WTC11 (cell line): ENCODE measurements at regions not wholly inside any gene's neighbourhood (a gene's known extent, or its start where the extent isn't known, plus 50 kb on each side); places are given as distances from the start of the nearest gene placed in this dataset.

Experiments
- ATAC-seq: fragments of 200-7000 bp; cut with Tn5 transposase; 2 replicates; pipeline ENCODE4 v1.10.0; 2021; ENCODE audit warnings: mild to moderate bottlenecking, moderate library complexity
- CTCF ChIA-PET: fragments of 300-600 bp; sonication (Branson Sonifier 250); formaldehyde crosslinking; loops from one replicate; lab custom pipeline; 2021; ENCODE audit warnings: antibody characterized with exemption; lab: Charles Lee
- POLR2A ChIA-PET: fragments of 350-600 bp; sonication (Branson Sonifier 250); formaldehyde crosslinking; loops from one replicate; lab custom pipeline; 2021; ENCODE audit warnings: antibody characterized with exemption; lab: Charles Lee
- DNase-seq: peaks from one replicate; pipeline ENCODE4 v3.0.0; 2021; ENCODE audit warnings: low spot score
- H3K27ac Mint-ChIP-seq: 2 replicates; pipeline ENCODE4 v1.8.0; 2021; ENCODE audit warnings: mixed read lengths
- H3K27me3 Mint-ChIP-seq: 2 replicates; pipeline ENCODE4 v1.8.0; 2021; ENCODE audit warnings: low read depth, mild to moderate bottlenecking, moderate library complexity, mixed read lengths
- H3K36me3 Mint-ChIP-seq: 2 replicates; pipeline ENCODE4 v1.8.0; 2021; ENCODE audit warnings: mixed read lengths
- H3K4me1 Mint-ChIP-seq: 2 replicates; pipeline ENCODE4 v1.8.0; 2022; ENCODE audit warnings: mixed read lengths
- H3K4me3 Mint-ChIP-seq: 2 replicates; pipeline ENCODE4 v1.8.0; 2021; ENCODE audit warnings: mild to moderate bottlenecking, moderate library complexity, mixed read lengths
- H3K9me3 Mint-ChIP-seq: 2 replicates; pipeline ENCODE4 v1.8.0; 2021; ENCODE audit warnings: mixed read lengths
- ARID4B ChIP-seq: sonication (generic); formaldehyde crosslinking; IDR thresholded peaks from 2 replicates; pipeline ENCODE4 v1.8.0; 2023; ENCODE audit warnings: missing genetic modification reagents, mild to moderate bottlenecking, borderline replicate concordance
- ATF3 ChIP-seq: sonication (generic); formaldehyde crosslinking; conservative IDR thresholded peaks from 2 replicates; pipeline ENCODE4 v1.8.1; 2022; ENCODE audit warnings: mild to moderate bottlenecking, missing genetic modification reagents
- ATF6 ChIP-seq: sonication (generic); formaldehyde crosslinking; IDR thresholded peaks from 2 replicates; pipeline ENCODE4 v1.8.1; 2023; ENCODE audit warnings: mild to moderate bottlenecking, missing genetic modification reagents
- FOXJ3 ChIP-seq: sonication (generic); formaldehyde crosslinking; IDR thresholded peaks from 2 replicates; pipeline ENCODE4 v1.9.0; 2021; ENCODE audit warnings: missing genetic modification reagents, mild to moderate bottlenecking, borderline replicate concordance
- FOXP4 ChIP-seq: sonication (generic); formaldehyde crosslinking; IDR thresholded peaks from 2 replicates; pipeline ENCODE4 v1.8.0; 2022; ENCODE audit warnings: mild to moderate bottlenecking, missing genetic modification reagents
- GABPB1 ChIP-seq: sonication (generic); formaldehyde crosslinking; IDR thresholded peaks from 2 replicates; pipeline ENCODE4 v1.8.1; 2023; ENCODE audit warnings: mild to moderate bottlenecking, missing genetic modification reagents
- GTF2I ChIP-seq: fragments of 250-450 bp; sonication (Bioruptor Pico); conservative IDR thresholded peaks from 2 replicates; pipeline ENCODE4 v1.4.0; 2021; ENCODE audit warnings: mild to moderate bottlenecking
- JAZF1 ChIP-seq: fragments of 250-450 bp; sonication (Bioruptor Pico); IDR thresholded peaks from 2 replicates; pipeline ENCODE4 v1.9.0; 2021; ENCODE audit warnings: moderate library complexity, mild to moderate bottlenecking, inconsistent platforms
- KAT7 ChIP-seq: sonication (generic); formaldehyde crosslinking; IDR thresholded peaks from 2 replicates; pipeline ENCODE4 v1.8.1; 2023; ENCODE audit warnings: missing genetic modification reagents, mild to moderate bottlenecking, borderline replicate concordance
- MLX ChIP-seq: sonication (generic); formaldehyde crosslinking; IDR thresholded peaks from 2 replicates; pipeline ENCODE4 v1.8.1; 2023; ENCODE audit warnings: mild to moderate bottlenecking, missing genetic modification reagents, moderate library complexity
- NFYB ChIP-seq: sonication (generic); formaldehyde crosslinking; conservative IDR thresholded peaks from 2 replicates; pipeline ENCODE4 v1.8.0; 2022; ENCODE audit warnings: low read depth, missing genetic modification reagents
- NR1H2 ChIP-seq: sonication (generic); formaldehyde crosslinking; IDR thresholded peaks from 2 replicates; pipeline ENCODE4 v1.9.0; 2021; ENCODE audit warnings: mild to moderate bottlenecking, moderate library complexity, missing genetic modification reagents
- NR2C2 ChIP-seq: sonication (generic); formaldehyde crosslinking; IDR thresholded peaks from 2 replicates; pipeline ENCODE4 v1.8.0; 2022; ENCODE audit warnings: mild to moderate bottlenecking, missing genetic modification reagents
- PRDM15 ChIP-seq: sonication (generic); formaldehyde crosslinking; IDR thresholded peaks from 2 replicates; pipeline ENCODE4 v1.8.0; 2022; ENCODE audit warnings: missing genetic modification reagents
- PRRX2 ChIP-seq: fragments of 250-450 bp; sonication (Bioruptor Pico); IDR thresholded peaks from 2 replicates; pipeline ENCODE4 v1.8.0; 2021; ENCODE audit warnings: mild to moderate bottlenecking
- SP1 ChIP-seq: sonication (generic); formaldehyde crosslinking; conservative IDR thresholded peaks from 2 replicates; pipeline ENCODE4 v1.8.1; 2022; ENCODE audit warnings: missing genetic modification reagents
- TCF7 ChIP-seq: sonication (generic); formaldehyde crosslinking; IDR thresholded peaks from 2 replicates; pipeline ENCODE4 v1.8.0; 2022; ENCODE audit warnings: mild to moderate bottlenecking, low read depth, missing genetic modification reagents, moderate library complexity
- ZNF281 ChIP-seq: sonication (generic); formaldehyde crosslinking; IDR thresholded peaks from 2 replicates; pipeline ENCODE4 v1.8.0; 2023; ENCODE audit warnings: mild to moderate bottlenecking, missing genetic modification reagents
- ZNF423 ChIP-seq: fragments of 250-450 bp; sonication (Bioruptor Pico); IDR thresholded peaks from 2 replicates; pipeline ENCODE4 v2.1.2; 2022; ENCODE audit warnings: mild to moderate bottlenecking, moderate library complexity
- ZSCAN18 ChIP-seq: fragments of 250-450 bp; sonication (Bioruptor Pico); IDR thresholded peaks from 2 replicates; pipeline ENCODE4 v2.1.2; 2022; ENCODE audit warnings: mild to moderate bottlenecking, moderate library complexity

- TF ChIP-seq ZNF423 (CRISPR knock-in tag) (no peak), MLX (CRISPR knock-in tag) (no peak), PRRX2 (no peak), JAZF1 (CRISPR knock-in tag) (no peak), ATF3 (no peak), SP1 (CRISPR knock-in tag) (no peak), NR2C2 (CRISPR knock-in tag) (no peak), ZNF281 (no peak), GTF2I (CRISPR knock-in tag) (no peak), TCF7 (CRISPR knock-in tag) (no peak)
Observed at GRCh38 chr6:63464060-63464459, 108.2 kb upstream of the LOC128125822 start (continued).

GRCh38 chr6:63465750-63466149, 106.5 kb upstream of the LOC128125822 start:
- Mint-ChIP-seq H3K4me1 (no peaks in the 10 kb centered on the region; the same call in 1 of the 2 replicates), H3K9me3 (peaks cover 7% of the 10 kb centered on the region; the same call in 1 of the 2 replicates), H3K27ac (no peak overlapping the region), H3K4me3 (no peak overlapping the region), H3K27me3 (no peaks in the 10 kb centered on the region; the same call in 1 of the 2 replicates), H3K36me3 (no peaks in the 10 kb centered on the region)
- no peak for DNase-seq
- ChIA-PET POLR2A (no interaction called here), CTCF (no interaction called here)
- ATAC-seq = no peak
- TF ChIP-seq NR1H2 (CRISPR knock-in tag) (no peak), NFYB (CRISPR knock-in tag) (no peak), ZSCAN18 (no peak), PRRX2 (no peak), ARID4B (no peak), KAT7 (CRISPR knock-in tag) (no peak), ATF6 (CRISPR knock-in tag) (no peak), JAZF1 (CRISPR knock-in tag) (no peak), FOXJ3 (no peak), FOXP4 (CRISPR knock-in tag) (no peak), PRDM15 (CRISPR knock-in tag) (no peak), GABPB1 (CRISPR knock-in tag) (no peak)
